ENCODE measurements at regions not wholly inside any gene's neighbourhood (a gene's known extent, or its start where the extent isn't known, plus 50 kb on each side); places are given as distances from the start of the nearest gene placed in this dataset.

GRCh38 chr3:162892921-162893793, 1396.5 kb downstream of the OTOL1 start:
- peak overlapping the region; percentile 73 to 85 for H3K27ac ChIP-seq
- 5% methylated on average over 6 of the region's 6 CpGs for WGBS (ENCODE audit: missing lambda C conversion rate)
- DNase-seq (ENCODE audit: low read depth in 1 of 2, low spot score in 1 of 2): peak in 1 of 2 experiments; percentile 78
- peaks cover 4% of the 10 kb centered on the region; the same call in 1 of the 3 replicates for H3K9me3 ChIP-seq
- H3K4me2 ChIP-seq: peak overlapping the region; percentile 41
- ChIA-PET CTCF (no interaction called here), POLR2A (no interaction called here)
- no peak overlapping the region for H3K4me3 ChIP-seq
- H3K4me1 ChIP-seq: peaks cover 16% of the 10 kb centered on the region; the same call in 2 of the 3 replicates
- TF ChIP-seq EP300 (IDR thresholded peaks at IDR 0.05) (peak in 1 of 2 experiments; percentile 34; a peak in 1 of 5 replicates), CEBPB (IDR thresholded peaks at IDR 0.05) (peak; percentile 63 to 64; a peak in 2 of 4 replicates), JUN (IDR thresholded peaks at IDR 0.05) (0 out of 5 replicates have a peak, but pooled peaks of 1 of the 2 experiments have one; percentile 17), POLR2A (IDR thresholded peaks at IDR 0.05; ENCODE audit: low read length) (no peak), GATA3 (IDR thresholded peaks at IDR 0.05; ENCODE audit: borderline replicate concordance) (peak; percentile 86), CBX2 (IDR thresholded peaks at IDR 0.05; ENCODE audit: borderline replicate concordance, low read depth) (no peak), JUNB (IDR thresholded peaks at IDR 0.05) (peak; percentile 43), SREBF2 (IDR thresholded peaks at IDR 0.05) (no peak)
- FAIRE-seq: no peak
- ATAC-seq: peak; percentile 82 to 83

GRCh38 chr3:162897291-162897690, 1400.7 kb downstream of the OTOL1 start:
- ChIA-PET CTCF (no interaction called here), POLR2A (no interaction called here)
- DNase-seq (ENCODE audit: low read depth in 1 of 2, low spot score in 1 of 2) (no peak), FAIRE-seq (no peak), ATAC-seq (no peak)
- H3K4me3 ChIP-seq: no peak overlapping the region
- H3K27ac ChIP-seq: no peak overlapping the region
- H3K4me2 ChIP-seq: no peak overlapping the region
- TF ChIP-seq HOXB13 (CRISPR knock-in tag; IDR thresholded peaks at IDR 0.05; ENCODE audit: low read depth) (no peak), POLR2AphosphoS2 (conservative IDR thresholded peaks at IDR 0.05; ENCODE audit: low read length) (no peak), NR3C1 (IDR thresholded peaks at IDR 0.05) (no peak), POLR2A (IDR thresholded peaks at IDR 0.05; ENCODE audit: low read length) (no peak), ATOH8 (CRISPR knock-in tag; IDR thresholded peaks at IDR 0.05; ENCODE audit: low read depth) (no peak), EP300 (IDR thresholded peaks at IDR 0.05) (no peak), HDAC2 (IDR thresholded peaks at IDR 0.05) (no peak), SREBF2 (IDR thresholded peaks at IDR 0.05) (no peak), USF2 (IDR thresholded peaks at IDR 0.05) (no peak), CBX2 (IDR thresholded peaks at IDR 0.05; ENCODE audit: borderline replicate concordance, low read depth) (no peak), ZC3H11A (IDR thresholded peaks at IDR 0.05) (no peak), ZFP36 (IDR thresholded peaks at IDR 0.05; ENCODE audit: borderline replicate concordance, partially characterized antibody) (no peak)
- peaks cover 14% of the 10 kb centered on the region; the same call in 2 of the 3 replicates for H3K4me1 ChIP-seq
- H3K9me3 ChIP-seq: no peaks in the 10 kb centered on the region

- ATAC-seq: no peak
- DNase-seq (ENCODE audit: low read depth in 1 of 2, low spot score in 1 of 2): no peak
- TF ChIP-seq MAFK (IDR thresholded peaks at IDR 0.05; ENCODE audit: partially characterized antibody) (peak; percentile 98), KDM5A (IDR thresholded peaks at IDR 0.05) (no peak)
- Histone ChIP-seq H3K9me3 (no peaks in the 10 kb centered on the region), H3K27ac (no peak overlapping the region), H3K4me2 (no peak overlapping the region), H3K4me1 (no peaks in the 10 kb centered on the region), H3K4me3 (no peak overlapping the region)
- peak; percentile 85 for FAIRE-seq
- ChIA-PET CTCF (no interaction called here), POLR2A (no interaction called here)
- whole genome bisulfite sequencing (ENCODE audit: missing lambda C conversion rate): 34% methylated on average over 2 of the region's 2 CpGs
Observed at GRCh38 chr3:162932503-162932902, 1435.9 kb downstream of the OTOL1 start.

- Histone ChIP-seq H3K27ac (no peak overlapping the region), H3K9me3 (no peaks in the 10 kb centered on the region), H3K4me3 (no peak overlapping the region), H3K4me2 (no peak overlapping the region), H3K4me1 (no peaks in the 10 kb centered on the region)
- WGBS (ENCODE audit: missing lambda C conversion rate): 78% methylated on average over 2 of the region's 2 CpGs
- FAIRE-seq: no peak
- TF ChIP-seq JUNB (IDR thresholded peaks at IDR 0.05) (no peak), EHF (CRISPR knock-in tag; IDR thresholded peaks at IDR 0.05) (no peak), POLR2AphosphoS2 (conservative IDR thresholded peaks at IDR 0.05; ENCODE audit: low read length) (no peak)
- DNase-seq (ENCODE audit: low read depth in 1 of 2, low spot score in 1 of 2): no peak
- ChIA-PET CTCF (no interaction called here), POLR2A (no interaction called here)
- ATAC-seq: no peak
Observed at GRCh38 chr3:162933656-162934055, 1437.0 kb downstream of the OTOL1 start.

Data from A549 (cell line).